NCI-H748 treated with DMSO at 0.1 percent for 48 hours (cell line): ENCODE measurements at regions not wholly inside any gene's neighbourhood (a gene's known extent, or its start where the extent isn't known, plus 50 kb on each side); places are given as distances from the start of the nearest gene placed in this dataset.
"Not testable (repeated sequence)": the region's sequence is repeated elsewhere in the genome, so short reads cannot be mapped to it uniquely, and the experiment has no call there.

ENCODE experiments used
- DNase-seq: peaks from one replicate; lab custom pipeline; 2025; lab: John Stamatoyannopoulos, UW

DNA sequence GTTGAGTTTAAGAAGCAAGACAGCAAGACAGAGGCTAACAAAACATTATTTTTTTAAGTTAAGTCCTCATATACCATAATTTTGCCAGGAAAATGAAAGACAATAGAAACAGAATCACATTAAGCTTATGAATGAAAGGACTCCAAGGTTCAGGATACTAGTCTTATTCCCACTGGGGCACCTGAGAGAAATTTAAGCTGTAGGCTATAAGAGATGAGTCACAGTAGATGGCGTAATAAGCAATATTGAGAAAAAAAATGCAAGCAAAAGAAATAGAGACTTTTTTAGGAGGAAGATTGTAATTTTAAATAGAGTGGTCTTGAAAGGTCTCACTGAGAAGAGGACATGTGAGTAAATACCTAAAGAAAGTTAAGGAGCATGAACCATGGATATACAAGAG, 57.1 kb upstream of the KIF2B start:
- no peak for DNase-seq

DNA sequence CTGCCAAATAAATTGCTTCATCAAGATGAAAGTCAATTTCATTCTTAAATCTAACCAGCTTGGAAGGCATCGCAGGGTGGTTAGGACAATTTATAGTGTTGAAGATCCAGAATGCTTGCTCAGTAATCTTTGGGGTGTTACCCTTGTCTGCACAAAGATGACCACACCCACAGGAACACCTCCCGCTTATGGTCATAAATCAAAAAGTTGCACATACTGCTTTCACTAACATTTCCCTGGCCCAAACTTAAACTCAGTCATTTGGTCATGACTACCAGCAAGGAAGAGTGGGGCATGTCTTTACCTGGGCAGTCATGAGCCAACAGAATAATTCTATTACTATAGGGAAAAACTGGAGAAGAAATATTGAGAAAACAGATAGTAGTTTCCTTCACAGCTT, 57.6 kb upstream of the KIF2B start:
- no peak for DNase-seq

DNA sequence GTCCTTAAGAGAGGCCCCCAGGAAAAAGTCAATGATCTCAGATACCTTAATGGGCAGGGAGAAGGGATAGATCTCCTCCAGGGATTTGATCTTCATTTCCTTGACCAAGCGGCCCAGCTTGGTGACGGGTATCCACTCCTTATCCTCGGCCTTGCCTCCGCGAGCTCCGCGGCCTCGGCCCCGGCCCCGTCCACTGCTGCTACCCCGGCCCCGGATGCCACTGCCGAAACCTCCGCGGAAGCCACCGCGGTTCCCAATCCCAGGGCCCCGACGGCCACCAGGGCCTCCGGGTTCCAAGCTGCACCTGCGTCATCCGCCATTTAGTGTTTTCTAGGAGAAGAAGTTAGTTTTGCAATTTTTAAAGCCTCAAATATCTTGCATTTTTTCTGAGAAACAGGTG, 65.2 kb upstream of the KIF2B start:
- DNase-seq: no peak

- DNase-seq: not testable (repeated sequence)
These were observed 65.6 kb upstream of the KIF2B start for GRCh38 chr17:53757116-53757515.

DNA sequence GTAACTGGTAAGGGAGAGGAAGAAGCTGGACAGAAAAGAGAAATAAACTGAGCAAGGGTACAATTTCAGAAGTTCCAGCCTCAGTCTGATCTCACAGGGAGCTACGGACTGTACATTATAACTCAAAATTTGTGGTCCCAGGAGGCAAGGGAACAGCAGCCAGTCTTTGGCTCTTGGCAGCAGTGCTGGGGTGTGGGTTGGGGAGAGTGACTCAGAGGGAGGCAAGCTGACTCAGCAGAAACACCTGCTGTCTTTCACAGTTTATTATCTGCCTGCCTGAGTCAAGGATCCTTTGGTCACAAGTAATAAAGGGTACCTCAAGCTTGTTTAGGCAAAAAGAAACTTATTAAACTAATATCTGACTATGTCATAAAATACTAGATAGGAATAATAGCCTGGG, 73.5 kb upstream of the KIF2B start:
- no peak for DNase-seq

- not testable (repeated sequence) for DNase-seq
These were observed 74.4 kb upstream of the KIF2B start for GRCh38 chr17:53748159-53748820.

GRCh38 chr17:53740312-53740711, 82.4 kb upstream of the KIF2B start:
- DNase-seq: no peak

GRCh38 chr17:53736516-53737240, 86.0 kb upstream of the KIF2B start:
- no peak for DNase-seq

DNA sequence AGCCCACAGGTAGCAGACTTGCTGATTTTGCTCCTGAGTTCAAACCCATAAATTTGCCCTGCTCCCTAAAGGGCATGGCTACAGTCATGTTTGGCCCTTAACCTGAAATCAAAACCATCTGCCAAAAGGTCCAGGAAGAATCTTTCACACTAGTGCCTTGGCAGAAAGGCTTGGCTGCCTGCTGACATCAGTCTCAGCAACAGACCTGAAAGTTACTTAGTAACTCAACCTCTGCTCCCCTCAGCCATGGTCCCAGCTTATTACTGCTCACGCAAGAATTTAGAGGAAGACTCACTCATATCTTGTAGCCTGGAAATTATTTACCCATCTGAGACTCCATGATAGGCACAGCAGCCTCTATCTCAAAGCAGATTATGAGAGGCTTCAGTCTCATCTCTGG, 98.0 kb upstream of the KIF2B start:
- DNase-seq: no peak

DNA sequence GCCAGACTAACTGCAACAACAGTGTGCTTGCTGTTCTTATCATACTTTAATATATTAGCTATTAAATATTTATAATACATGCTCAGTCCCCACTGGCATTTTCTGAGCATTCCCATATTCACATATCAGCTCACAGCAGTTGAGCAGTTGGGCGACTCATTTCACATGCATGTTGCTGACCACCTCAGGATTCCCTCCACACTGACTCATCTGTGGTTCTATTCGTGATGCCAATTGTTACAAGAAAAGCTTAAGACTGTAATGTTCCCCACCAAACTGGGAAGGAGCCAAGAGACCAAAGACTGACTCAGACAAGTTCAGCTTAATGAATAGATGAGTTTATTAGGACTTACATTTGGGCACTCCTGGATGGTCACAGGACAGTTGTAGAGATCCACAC, 100.3 kb upstream of the KIF2B start:
- DNase-seq: no peak

- DNase-seq: no peak
These were observed 101.6 kb upstream of the KIF2B start for GRCh38 chr17:53721101-53721500.

DNA sequence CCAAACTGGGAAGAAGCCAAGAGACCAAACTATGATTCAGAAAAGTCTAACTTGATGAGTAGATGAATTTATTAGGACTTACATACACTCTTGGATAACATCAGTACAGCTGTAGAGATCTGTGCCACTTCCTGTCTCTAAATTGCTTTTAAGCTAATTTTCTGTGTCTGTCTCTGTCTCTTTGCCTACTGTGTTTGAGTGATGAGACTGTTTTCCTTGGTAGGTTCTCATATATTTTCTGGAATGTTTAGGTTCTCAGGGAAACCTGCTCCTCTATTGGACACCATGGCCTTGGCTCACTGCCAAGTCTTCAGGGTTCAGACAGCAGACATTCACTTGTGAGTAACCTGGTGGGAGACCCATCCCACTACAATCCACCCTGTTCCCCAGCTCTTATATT, 103.5 kb upstream of the KIF2B start:
- no peak for DNase-seq

DNA sequence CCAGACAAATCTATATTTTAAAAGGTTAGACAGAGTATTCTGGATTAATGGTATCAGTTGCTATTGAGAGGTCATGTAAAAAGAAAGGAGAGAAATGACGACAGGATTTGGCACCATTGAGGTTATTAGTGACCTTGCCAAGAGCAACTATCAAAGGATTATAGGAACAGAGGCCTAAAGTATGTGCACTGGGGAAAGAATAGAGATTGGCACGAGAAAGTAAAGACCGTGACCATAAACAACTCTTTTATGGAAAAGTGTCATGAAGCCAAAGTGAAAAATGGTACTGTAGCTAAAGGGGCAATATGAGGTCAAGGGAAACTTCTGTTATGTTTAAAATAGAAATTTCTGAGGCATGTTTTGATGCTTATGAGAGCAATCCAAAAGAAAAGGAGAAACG, 115.2 kb upstream of the KIF2B start:
- DNase-seq: no peak

GRCh38 chr17:53696286-53696685, 126.4 kb upstream of the KIF2B start:
- no peak for DNase-seq

DNA sequence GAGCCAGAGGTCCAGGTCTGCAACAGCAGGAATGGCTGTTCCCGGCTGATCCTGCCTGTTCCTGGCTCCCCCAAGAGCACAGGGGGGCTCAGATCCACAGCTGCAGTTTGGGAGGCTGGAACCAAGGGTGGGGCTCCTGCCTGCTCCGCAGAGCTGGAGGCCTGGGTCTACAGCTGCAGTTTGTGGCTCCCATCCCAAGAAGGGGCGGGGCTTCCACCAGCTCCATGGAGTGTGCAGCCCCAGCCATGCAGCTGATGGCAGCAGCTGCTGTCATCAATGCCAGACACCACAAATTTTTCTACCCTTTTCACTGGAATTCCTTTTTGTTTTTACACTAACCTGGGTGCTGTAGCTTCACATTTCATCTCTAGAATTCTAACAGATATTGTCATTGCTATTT, 135.4 kb upstream of the KIF2B start:
- no peak for DNase-seq

GRCh38 chr17:53680745-53681144, 142.0 kb upstream of the KIF2B start:
- no peak for DNase-seq

DNA sequence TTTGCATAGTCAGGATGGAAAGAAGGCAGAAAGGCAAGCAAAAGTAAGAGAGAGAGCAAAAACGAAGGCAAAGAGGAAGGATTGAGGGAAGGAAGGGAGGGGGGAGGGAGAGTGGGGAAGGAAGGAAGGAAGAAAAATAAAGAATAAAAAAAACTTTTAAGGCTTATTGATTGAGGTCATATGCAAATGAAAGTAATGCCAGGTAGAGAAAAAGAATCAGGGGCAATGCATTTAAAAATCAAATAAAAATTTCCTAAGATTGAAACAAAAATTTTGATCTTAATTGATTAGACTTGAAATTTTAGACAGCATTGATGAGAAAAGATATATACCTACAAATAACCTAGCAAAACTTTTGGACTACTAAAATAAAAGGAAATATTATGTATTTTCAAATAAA, 153.9 kb upstream of the KIF2B start:
- no peak for DNase-seq

DNA sequence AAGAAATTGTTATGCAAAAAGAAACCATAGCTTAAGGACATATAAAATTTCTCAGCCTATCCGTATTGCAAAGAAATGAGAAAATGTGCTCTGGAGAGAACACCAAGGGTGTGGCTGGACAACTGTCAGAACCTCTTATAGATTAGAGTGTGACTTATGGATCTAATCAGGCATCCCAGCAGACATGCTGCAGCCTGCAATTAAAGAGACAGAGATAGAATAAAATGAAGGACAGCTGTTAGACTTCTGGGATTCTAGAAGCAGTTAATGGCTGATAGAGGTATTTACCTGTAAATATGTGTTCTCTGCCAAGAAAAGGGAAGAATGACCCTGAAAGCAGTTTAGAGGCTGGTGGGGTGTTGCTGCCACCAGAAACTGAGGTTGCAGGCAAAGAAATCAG, 160.1 kb upstream of the KIF2B start:
- no peak for DNase-seq

GRCh38 chr17:53659181-53659580, 163.5 kb upstream of the KIF2B start:
- no peak for DNase-seq

DNA sequence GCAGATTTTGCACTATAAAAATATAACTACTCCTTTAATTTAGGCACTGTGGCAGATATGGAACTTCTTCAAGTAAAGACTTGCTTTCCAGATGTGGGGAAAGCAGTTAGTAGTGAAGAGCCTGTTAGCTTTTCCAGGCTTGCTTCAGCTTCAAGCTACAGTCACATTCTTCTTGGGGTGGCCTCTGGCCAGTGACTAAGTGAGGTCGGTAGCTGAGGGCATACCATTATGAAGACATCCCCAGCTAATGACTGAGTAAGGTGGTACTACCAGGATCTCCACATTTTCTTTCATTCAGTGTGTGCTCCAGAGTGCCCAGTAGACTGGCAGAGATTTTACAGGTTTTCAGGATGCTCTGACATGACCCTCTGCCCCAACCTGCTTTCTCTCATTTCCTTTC, 167.1 kb upstream of the KIF2B start:
- DNase-seq: no peak

- DNase-seq: no peak
These were observed 173.5 kb upstream of the KIF2B start for GRCh38 chr17:53649201-53649600.

DNA sequence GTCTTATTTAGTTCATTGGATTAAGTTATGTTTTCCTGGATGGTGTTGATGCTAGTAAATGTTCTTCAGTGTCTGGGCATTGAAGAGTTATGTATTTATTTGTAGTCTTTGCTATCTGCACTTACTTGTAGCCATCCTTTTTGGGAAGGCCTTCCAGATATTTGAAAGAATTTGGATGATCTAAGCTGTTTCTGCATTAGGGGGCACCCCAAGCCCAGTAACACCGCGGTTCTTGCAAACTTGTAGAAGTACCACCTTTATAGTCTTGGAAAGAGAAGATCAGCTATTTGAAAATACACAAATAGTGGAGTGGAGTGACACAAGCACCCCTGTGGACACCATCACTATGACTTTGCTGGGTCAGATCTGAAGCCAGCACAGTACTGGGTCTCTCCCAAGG, 175.9 kb upstream of the KIF2B start:
- no peak for DNase-seq

- DNase-seq: no peak
These were observed 181.9 kb upstream of the KIF2B start for GRCh38 chr17:53640808-53641207.

DNA sequence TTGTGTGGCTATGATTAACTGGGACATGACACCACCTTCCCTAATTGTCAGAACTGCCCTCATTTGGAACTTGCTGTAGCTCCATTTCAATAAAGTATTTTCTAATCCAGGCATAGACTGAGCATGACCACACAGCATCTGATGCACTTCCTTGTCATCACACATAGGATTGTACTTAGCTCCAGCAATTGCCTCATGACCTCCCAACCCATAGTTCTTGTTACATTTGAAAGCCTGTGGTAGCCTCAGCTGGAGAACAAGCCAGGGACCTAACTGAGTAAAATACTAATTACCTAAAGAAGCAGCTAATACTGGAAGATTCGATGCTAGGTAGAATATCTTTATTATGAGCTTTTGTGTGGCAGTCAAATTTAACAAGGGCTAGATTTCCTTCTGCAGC, 187.3 kb upstream of the KIF2B start:
- DNase-seq: no peak
